ENCODE measurements at regions not wholly inside any gene's neighbourhood (a gene's known extent, or its start where the extent isn't known, plus 50 kb on each side); places are given as distances from the start of the nearest gene placed in this dataset.
A peak's percentile ranks its signal among the peaks of the same experiment; 100 is the strongest.

DNA sequence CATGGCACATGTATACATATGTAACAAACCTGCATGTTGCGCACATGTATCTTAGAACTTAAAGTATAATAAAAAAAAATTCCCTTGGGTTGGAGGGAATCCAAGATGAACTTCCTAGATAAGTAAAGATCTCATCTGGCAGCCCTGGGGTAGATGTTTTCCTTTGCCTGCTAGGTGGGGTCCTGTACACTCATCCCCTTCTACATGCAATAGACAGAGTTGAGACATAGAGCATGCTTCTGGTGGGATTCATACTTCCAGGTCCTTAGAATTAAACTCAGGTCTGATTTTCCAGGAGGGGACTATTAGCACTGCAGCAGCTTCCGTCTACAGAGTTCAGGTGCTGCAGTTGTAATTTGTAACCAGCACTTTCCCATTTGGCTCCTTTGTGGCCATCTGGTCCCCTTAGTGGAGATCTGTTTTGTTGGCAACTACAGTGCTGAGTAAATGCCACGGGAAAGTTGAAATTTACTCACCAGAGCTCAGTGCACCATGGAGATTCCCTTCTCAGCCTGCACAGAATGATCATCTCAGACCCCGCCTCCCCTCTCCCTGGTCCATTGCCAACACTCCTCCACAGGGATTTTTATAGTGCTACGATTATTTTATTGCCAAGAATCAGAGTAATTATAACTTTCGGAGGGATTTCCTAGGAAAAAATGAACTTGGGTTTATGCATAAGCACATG lies 220.1 kb upstream of the E2F8 start:
- peak; percentile 78 to 90 for DNase-seq

DNA sequence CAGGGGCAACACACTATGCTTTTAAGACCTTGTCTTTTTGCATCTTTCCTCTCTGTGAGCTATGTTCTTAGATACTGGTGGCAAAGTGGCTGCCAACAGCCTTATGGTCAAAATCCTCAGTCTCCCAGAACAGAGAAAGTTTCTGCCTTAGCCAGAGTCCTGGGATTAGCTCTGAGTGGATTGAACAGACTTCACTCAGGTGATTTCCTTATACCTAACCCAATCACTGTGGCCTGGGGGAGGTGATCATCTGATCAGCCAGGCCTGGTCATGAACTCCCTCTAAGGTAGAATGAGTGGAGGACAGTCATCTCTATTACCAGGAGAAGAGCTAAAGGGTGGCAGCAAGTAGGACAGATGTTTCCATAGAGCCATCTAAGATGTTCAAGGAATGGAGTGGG lies 218.5 kb upstream of the E2F8 start:
- no peak for DNase-seq

DNA sequence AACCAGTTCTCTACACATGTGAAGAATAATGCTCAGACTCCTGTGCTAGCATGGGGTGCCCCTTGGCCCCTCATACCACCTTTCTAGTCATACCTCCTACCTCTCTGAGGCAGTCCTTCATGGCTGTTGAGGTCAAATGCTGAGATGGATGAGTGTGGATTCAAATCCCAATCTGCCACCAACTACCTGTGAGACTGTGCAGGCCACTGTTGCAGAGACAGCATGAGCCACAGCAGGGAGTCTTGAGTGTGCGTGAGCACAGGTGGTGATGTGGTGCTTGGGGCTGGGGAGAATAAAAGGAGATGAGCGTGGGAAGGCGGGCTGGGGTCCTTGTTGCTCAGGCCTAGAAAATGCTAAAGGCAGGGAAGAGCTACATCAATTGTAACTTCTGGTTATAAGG lies 218.0 kb upstream of the E2F8 start:
- DNase-seq, result no peak

DNA sequence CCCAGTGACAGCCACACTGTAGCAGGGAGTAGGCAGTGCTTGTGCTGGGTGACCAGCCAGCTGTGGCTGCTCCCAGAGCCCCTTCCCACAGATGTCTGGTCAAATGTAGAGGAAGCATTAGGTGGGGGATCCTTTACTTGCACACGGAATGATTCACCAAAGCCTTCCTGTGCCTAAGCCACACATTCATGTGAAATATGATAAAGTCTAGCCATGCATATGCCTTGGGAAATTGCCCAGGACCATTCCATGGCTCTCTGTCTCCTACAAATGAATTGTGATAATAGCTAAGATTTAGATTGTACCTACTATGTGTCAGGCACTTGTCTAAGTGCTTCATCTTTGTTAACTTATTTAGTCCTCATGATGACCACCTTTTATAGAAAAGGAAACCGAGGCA lies 217.5 kb upstream of the E2F8 start:
- no peak for DNase-seq

DNA sequence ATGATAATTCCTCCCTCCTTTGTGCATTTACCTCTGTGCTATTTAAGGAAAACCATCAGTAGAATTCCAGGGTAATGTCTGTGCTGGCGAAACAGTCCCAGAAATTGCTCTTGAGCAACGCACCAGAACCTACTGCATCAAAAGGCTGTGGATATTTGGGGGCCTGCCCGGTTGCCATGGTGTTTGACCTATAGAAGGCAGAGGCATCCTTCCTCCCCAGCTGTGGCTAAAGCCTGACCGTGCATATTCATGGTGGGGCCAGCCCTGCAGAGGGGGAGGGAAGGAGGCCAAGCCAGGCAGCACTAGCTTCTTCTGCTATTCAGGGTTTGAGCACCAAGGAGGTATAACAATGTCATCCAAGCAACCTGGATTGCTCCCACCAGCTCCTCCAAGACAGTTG lies 215.0 kb upstream of the E2F8 start:
- no peak for DNase-seq

DNA sequence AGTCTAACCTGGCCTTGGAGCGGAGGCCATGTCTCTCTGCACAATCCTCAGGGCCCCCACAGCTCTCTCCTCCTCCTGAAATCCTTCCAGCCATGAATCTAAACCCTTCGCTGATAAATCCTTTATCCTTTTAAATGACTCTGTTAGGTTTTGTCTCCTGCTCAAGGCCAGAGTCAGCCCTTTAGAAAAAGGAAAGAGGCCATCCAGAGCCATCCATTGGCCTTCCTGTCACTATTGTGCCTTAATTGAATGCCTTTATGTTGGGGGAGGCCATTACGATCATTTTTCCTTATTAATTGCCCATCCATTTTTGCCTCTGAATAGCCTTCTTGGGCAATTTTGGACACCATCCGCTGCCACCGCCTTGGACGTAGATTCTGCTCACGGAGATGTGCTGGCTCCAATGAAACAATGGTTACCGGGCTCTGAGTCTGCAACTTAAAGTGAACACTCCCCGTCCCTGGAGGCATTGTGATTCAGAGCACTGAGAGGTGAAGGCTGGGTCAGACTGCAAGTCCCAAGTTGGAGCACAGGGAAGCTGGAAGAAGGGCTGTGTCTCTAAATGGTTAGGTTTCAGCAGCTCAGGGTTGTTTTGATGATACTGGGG lies 213.0 kb upstream of the E2F8 start:
- DNase-seq, result no peak

DNA sequence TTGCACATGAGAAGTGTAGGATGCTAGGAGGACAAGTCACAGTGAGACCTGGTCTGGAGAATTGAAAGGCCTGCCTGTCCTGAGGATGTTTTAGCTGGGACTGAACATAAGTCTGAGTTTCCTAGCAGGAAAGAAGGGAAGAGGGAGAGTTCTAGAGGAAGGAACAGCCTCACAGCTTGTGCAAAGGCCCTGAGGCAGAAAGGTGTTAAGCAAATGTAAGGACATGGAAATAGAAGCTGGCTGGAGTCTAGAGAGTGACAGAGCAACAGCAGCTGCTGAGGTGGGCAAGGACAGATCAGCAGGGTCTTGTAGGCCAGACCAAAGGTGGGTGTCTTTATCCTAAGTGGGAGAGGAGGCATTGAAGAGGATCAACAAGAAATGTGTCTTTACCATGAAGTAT lies 210.9 kb upstream of the E2F8 start:
- no peak for DNase-seq

DNA sequence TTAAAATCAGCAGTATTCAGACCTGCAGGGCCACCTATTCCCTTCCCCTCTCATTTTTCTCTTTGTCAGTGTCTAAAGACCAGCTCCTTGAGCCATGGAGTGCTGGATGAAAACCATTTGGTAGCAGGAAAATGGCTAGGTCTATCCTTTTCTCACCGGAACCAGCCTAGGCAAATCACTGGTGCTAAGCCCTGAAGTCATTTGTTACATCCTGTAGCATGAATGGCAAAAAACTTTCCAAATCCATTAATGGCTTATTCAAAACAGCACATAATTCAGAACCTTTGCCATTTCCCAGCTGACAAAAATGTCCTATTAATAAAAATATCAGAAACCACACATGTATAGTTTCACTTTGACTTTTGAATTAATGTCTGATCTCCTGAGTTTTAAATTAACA lies 209.5 kb upstream of the E2F8 start:
- no peak for DNase-seq

DNA sequence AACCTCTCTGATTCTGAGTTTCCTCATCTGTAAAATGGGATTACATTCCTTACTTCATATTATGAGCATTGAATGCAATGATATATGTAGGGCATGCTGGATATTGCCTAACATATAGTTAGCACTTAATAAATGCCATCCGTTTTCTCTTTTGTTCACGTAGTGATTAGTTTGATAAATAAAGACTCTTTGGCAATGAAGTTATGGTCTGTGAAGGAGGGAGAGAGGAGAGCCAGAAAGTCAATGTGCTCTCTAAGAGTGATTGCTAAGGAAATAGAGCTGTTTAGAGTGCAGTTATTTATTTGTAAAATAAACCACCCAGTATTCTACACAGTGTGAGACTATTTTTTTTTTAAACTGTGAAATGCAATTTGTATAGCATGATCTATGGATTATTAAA lies 207.9 kb upstream of the E2F8 start:
- DNase-seq, result no peak

DNA sequence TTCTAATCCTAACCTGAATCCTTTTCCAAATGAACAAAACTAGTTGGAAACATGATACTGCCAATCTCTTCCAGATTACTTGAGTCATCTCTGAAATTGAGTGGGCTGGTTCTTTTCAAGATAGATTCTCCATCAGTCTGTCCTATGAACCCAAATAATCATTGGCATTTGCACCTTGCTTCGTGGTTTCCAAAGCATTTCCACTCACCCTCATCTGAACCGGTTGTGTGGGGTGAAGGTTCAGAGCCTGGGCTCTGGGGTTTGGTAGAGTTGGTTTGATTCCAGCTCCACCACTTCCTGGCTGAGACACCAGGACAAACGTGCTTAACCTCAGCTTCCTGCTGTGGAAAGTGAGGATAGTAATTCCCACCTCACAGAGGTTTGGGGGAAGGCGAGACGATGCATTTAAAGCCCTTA lies 206.4 kb upstream of the E2F8 start:
- no peak for DNase-seq

DNA sequence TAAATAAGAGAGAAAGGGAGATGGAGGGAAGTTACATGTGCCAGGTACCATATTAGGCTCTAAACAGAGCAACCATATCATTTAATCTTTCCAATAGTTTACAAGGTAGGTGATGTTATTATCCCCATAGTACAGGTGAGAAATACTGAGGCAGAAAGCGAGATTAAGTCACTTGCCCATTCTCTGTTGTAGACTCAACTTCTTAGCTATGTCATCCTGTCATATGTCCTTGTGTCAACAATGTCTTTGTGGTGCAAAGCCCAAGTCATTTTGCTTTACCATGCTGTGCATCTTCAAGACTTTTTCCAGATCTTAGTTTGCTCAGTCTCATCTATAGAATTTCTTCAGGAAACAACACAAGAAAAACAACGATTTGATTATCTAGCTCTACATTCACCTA lies 205.0 kb upstream of the E2F8 start:
- DNase-seq, result no peak

DNA sequence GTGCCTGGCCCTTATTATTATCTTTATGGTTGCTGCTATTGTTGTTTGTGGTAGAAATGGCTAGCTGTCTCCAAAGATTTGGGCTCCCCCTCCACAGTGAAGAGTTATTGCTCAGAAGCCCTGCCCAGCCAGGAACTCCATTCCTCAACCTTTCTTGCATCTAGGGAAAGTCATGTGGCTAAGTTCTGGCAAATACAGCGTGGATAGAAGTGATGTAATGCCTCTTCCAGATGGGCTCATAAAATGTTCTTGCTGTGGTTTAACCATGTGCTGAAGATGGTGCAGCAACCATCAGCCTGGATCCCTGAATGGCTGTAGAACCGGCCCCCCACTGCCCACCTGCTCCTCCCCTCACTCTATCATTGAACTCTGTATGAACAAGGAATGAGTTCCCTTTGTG lies 203.5 kb upstream of the E2F8 start:
- no peak for DNase-seq

DNA sequence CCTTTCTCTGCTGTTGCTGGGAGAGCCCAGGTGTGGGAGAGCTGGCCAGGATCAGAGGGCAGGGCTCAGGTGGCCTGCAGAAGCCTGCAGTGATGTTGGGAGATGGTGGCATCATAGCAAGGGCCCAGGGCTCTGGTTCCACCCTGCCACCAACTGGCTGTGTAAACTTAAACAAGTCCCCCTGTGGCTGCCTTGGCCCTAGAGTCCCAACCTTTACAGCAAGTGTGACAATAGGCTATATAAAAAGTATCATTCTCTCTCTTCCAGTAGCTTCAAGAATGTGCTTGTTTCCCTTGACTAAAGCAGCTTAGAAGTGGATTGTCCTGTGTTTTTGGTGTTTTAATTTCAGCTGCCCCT lies 201.8 kb upstream of the E2F8 start:
- no peak for DNase-seq

DNA sequence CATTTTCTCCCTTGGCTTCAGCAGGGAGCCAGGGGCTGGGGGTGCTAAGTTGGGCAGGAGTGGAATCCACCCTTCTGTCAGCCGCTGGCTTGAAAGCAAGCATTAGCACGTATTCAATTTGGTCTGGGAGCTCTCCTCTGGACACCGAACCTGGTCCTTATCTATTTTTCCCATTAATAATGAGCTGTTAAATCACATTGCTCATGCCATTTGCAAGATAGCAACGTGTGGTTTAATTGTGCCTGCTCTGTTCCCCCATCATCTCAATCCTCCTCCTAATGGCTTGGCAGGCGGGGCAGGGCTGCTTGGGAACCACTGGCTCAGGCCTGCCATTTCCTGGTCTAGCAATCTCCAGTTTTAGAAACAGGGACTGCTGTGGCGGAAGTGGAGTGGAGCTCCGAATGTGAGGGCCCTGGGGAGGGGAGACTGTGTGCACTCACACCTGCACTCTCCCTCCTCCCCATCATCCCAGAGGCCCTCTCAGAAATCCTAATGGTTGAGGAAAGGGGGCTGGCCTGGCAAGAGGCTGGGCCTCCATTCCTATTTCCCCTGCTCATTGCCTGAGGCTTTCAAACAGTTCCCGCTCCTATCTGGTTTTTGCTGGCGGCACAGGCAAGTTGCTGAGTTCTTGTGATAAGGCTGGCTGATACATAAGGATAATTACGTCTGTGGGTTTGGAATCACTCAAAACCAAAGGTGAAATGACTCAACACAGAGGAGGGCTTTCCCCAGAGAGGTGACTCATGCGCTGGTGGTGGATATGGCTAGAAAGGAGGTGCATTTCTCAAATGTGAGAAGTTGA lies 201.2 kb upstream of the E2F8 start:
- DNase-seq, result no peak

DNA sequence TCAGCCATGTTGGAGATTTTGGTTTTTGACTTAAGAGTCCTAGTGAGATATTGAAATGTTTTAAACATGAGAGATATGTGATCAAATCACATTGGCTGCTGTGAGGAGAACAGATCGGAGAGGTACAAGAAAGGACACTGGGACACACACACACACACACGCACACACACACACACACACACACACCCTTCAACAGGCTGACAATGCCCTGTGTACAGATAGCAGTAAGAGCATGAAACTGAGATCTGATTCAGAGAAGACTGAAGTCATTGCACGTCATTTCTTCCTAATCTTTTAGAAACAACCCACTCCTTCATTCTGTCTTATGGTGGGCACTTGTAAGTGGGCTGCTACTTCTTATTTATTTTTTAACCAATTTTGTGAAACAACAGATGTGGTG lies 200.5 kb upstream of the E2F8 start:
- no peak for DNase-seq

DNA sequence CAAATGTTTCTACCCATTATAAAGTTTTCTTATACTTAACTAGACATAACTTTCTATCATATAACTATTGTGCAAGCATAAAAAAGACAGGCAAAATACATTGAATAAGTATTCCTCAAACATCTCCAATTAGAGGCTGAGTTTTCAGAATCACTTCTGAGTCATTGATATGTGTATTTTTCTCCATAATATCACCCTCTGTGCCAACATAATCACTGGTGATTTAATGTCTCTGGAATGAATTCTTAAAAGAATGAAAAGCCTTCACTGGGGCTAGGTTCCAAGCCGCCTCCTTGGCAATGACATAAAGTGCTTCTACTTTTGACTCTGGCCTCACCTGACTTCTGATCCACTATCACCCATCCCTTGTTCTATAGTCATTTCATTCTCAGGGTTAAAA lies 197.0 kb upstream of the E2F8 start:
- DNase-seq, result no peak

DNA sequence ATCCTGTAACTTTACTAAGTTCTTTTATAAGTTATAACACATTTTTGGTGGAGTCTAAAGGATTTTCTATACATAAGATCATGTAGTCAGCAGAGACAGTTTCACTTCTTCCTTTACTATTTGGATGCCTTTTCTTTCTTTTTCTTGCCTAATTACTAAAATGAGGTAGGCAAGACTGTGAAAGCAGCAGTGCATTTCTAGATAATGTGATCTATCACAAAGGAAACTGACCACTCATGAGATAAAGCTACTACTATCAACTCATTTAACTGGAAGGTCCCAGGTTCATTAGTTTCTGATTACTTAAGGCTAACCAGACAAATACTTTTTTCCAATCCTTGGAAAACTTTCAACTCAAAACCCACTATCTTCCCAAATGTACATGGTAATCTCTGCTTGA lies 196.2 kb upstream of the E2F8 start:
- no peak for DNase-seq

DNA sequence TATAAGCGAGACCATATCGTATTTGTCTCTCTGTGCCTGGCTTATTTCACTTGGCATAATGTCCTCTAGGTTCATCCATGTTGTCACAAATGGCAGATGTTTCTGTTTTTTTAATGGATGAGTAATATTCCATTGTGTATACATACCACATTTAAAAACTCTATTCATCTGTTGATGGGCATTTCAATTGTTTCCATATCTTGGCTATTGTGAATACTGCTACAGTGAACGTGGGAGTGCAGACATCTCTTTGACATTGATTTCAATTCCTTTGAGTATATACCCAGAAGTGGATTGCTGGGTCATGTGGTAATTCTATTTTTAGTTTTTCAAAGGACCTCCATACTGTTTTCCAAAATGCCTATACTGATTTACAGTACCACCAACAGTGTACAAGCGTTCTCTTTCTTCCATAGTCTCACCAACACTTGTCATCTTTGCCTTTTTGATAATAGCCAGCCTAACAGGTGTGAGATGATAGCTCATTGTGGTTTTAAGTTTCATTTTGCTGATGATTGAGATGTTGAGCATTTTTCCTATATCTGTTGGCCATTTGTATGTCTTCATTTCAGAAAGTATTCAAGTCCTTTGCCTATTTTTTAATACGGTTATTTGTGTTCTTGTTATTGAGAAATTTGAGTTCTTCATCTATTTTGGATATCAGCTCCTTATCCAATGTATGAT lies 194.7 kb upstream of the E2F8 start:
- no peak for DNase-seq

DNA sequence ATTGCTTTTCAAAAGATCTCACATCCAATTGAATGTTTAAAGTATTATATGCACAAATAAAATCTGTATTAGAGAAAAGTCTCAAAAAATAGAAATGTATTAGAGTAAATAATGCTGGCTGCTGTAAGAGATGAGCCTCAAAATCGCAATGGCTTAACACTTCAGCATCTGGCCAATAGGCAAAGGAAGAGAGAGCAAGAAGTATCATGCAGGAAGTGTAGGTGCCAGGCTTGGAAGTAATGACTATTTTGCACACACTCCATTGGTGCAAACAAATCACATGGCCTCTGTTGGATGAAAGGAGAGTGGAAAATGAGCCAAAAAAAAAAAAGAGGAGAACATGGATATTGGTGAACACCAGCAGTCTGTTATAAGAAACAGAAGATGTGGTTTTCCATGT lies 193.0 kb upstream of the E2F8 start:
- no peak for DNase-seq

DNA sequence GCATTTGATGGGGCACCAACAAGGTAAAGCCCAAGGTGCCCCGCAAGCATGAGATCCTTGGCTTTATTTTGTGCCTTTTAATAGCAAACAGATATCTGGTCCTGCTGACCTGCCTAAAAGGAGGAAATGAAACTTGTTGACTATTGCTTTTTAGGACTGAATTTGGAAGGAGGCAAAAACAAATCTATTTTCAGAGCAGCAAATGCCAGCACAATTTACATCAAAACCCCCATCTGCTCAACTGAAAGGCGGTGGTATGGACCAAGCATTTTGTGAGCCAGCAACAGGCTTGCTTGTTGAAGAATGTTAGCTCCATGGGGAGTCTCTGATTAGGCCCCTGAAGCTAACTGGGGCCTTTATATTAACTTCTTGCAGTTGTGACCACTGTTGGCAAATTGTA lies 192.6 kb upstream of the E2F8 start:
- no peak for DNase-seq

DNA sequence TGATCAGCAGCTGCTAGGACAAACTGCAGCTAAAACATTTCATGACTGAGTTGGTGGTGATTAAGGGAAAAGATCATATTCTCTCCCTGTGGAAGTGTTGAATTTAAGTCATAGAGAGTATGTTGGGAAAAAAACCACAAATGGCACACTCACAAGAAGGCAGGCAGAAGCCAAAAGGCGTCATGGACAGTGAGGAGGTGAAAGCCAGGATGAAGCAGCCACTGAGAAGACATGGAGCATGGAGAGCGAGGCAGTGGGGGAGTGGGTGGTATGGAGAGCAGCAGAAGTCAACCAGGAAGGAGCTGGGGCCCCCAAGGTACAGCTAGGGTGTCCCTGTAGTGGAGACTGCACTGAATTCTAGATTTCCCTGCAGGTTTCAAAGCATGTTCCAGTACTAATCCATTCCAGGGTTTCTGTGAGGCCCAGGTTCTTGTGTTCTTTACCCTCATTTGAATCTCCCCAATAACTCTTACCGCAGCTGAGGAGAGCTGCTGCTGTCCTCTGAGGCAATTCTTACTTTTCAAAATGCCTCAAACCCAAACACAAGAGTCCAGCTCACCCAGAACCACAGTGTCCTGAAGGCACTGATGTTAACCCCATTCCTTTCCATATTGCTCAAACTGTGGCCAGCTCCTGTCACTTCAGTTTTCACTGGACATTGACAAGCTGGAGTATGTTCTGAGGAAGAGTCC lies 191.8 kb upstream of the E2F8 start:
- no peak for DNase-seq

DNA sequence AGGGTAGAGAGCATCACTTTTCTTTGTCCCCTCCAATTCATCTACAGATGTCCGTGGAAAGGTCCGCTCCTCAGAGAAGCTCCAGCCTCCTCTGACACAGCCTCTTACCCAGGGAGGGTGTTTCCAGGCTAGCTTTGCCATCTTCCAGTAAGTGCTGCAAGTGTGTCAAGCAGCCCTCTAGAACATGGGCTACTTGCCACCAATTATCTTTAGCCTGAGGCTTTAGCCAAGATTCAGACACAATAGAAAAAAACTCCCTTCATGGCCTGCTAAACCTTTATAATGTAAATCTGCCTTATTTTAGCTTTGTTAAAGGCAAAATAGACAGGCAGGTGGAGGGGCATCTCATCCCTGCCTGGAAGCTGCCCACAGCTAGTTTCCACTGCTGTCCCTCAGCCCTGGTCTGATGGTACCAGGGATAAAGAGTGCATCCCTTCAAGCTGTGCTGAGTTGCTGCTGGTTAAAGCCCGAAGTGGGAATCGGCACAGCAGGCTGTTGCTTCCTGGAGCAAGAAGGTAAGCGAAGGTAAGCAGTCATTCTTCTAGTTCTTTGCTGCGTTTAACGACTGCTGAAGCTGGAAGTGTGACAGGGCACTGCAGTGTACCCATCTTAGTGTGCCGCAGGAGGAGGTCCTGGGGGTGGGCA lies 190.1 kb upstream of the E2F8 start:
- DNase-seq, result no peak

DNA sequence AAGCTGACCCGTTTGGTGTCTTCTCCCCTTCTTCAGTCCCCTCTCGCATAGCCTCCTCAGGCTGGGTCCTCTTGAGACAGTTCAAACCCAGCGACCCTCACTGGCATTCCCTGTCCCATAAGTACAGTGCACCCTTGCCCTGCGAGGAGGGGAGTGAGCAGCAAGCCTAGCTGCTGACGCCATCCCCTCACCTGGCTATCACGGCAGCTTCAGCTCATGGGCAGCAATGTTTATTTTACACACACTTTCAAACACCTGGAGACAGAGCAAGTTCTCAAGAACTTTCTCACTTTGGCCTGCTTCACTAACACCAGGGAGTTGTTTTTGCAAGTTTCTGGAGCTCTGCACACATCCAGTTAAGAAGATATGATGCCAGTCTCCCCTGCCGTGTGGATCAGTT lies 189.6 kb upstream of the E2F8 start:
- DNase-seq, result no peak

All from NCI-H446 (cell line).